NB4 (cell line): ENCODE measurements at regions not wholly inside any gene's neighbourhood (a gene's known extent, or its start where the extent isn't known, plus 50 kb on each side); places are given as distances from the start of the nearest gene placed in this dataset.

Experiments used
- CTCF ChIP-seq: IDR thresholded peaks from one replicate; pipeline ENCODE4 v1.5.1; 2012; ENCODE audit warnings: low read depth, low read length
- POLR2A ChIP-seq: IDR thresholded peaks from 2 replicates; pipeline ENCODE4 v1.6.1; 2011; ENCODE audit warnings: mild to moderate bottlenecking; ENCODE audit not compliant: insufficient read length; ENCODE audit errors: extremely low read depth
- TF ChIP-seq, protein P1 (sequence below): IDR thresholded peaks from 2 replicates; pipeline ENCODE4 v1.6.1; 2011; ENCODE audit warnings: low read depth, low read length

DNA sequence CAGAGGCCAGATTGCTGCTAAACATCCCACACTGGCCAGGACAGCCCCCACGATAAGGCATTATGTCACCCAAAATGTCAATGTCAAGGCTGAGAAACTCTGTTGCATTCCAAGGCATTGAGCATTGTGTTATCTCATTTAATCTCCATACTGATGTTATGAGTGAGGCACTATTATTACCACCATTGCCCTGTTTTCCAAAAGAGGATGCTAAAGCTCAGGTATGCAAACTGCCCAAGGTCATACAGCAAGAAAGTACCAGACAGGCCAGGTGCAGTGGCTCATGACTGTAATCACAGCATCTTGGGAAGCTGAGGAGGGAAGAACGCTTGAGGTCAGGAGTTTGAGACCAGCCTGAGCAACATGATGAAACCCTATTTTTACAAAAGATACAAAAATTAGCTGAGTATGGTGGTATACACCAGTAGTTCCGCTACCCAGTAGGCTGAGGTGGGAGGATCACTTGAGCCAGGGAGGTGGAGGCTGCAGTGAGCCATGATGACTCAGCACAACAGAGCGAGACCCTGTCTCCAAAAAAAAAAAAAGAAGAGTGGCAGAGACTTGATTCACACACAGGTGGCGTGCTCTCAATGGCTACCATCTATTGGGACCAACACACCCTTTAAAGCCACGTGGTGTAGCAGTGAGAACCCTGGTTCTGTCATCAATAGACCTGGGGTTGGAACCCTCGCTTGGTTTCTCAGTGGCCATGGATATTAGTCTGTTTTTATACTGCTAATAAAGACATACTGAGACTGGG, 58.8 kb upstream of the GRIN2A start:
- TF ChIP-seq CTCF (no peak), POLR2A (no peak)
- TF ChIP-seq, protein P1, sequence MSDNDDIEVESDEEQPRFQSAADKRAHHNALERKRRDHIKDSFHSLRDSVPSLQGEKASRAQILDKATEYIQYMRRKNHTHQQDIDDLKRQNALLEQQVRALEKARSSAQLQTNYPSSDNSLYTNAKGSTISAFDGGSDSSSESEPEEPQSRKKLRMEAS, result no peak
